OCI-LY7 (cell line): ENCODE measurements at regions not wholly inside any gene's neighbourhood (a gene's known extent, or its start where the extent isn't known, plus 50 kb on each side); places are given as distances from the start of the nearest gene placed in this dataset.

Experiments
- CTCF ChIP-seq: fragments of 200-600 bp; sonication (generic); conservative IDR thresholded peaks from 2 replicates; pipeline ENCODE4 v1.5.1; 2014; ENCODE audit warnings: mild to moderate bottlenecking, antibody characterized with exemption, low read length, moderate library complexity, mixed read lengths
- EZH2phosphoT487 ChIP-seq: fragments of 200-600 bp; sonication (generic); IDR thresholded peaks from 2 replicates; pipeline ENCODE4 v1.6.1; 2018; ENCODE audit warnings: low read depth, borderline replicate concordance, mild to moderate bottlenecking, mixed run types, antibody characterized with exemption, low read length, moderate library complexity, mixed read lengths

GRCh38 chr18:67144329-67144728, 372.2 kb downstream of the DSEL start:
- TF ChIP-seq CTCF, result no peak
- no peak for TF ChIP-seq EZH2phosphoT487
